ENCODE measurements at regions not wholly inside any gene's neighbourhood (a gene's known extent, or its start where the extent isn't known, plus 50 kb on each side); places are given as distances from the start of the nearest gene placed in this dataset.

GRCh38 chr3:73727854-73728253 lies 103.1 kb upstream of the PDZRN3 start:
- DNase-seq = no peak

DNA sequence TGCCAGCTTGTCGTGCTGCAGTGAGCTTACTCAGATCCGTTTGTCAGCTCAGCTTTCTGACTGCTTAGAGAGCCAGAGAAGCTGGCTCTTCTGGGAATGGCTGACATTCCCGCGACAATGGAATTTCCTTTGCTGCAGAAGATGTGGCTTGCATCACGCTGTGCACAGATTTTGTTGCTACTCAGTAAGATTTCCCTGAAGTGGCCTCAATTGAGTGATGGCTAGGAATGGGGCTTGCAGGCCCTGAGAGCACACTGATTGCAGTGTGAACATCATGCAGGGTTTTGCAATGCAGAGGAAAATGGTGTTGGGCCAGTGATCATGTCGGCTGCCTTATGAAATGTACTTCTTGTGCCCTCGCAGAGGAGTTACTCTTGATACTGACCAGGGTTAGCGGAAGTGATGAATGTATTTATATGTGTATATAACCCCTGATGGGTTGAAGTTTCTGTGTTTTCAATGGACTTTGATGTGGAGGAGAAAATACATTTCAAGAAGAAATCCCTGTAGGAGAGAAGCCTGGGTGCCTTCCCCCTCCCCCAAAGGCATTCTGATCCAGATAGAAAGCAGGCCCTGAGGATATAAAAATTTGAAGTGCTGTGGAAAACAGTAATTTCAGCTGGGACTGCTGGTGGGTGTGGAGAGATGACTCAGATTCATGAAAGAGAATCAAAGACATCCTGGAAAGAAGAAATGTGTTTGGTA lies 102.5 kb upstream of the PDZRN3 start:
- DNase-seq = peak; percentile 80

DNA sequence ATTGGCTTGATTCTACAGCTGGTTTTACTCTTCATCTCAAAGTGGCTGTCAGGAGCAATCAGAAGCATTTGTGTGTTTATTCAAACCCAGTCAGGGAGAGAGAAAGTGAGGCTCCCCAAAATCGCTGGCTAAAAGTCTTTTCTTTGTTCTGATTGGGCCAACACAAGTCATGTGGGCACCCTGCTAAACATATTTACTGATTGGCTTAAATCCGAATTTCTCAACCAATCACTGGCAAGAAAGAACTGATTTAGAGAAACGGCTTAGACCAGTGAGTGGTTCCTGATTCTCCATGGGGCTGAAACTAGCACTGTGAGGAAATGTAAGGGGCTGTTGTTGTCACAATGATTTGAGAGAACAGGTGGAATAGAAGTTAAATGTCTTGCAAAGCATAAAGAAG lies 98.9 kb upstream of the PDZRN3 start:
- no peak for DNase-seq

DNA sequence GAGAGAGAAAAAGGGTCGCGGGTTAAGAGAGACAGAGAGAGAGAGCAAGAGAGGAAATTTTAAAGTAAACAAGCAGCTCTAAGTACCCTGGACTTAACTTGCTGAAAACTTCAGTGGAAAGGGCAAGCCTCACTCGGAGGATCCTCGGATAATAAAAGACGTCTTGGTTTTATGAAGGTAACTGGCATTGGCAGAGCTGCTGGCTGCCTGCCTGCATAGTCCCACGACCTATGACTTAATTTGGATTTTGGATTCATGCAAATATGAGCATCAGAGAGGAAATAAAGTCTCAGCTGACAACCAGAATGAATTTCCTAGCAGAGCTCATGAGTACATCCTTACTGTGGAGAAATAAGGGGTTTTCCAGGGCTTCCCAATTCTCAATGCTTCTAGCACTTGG lies 95.1 kb upstream of the PDZRN3 start:
- DNase-seq = peak; percentile 21

DNA sequence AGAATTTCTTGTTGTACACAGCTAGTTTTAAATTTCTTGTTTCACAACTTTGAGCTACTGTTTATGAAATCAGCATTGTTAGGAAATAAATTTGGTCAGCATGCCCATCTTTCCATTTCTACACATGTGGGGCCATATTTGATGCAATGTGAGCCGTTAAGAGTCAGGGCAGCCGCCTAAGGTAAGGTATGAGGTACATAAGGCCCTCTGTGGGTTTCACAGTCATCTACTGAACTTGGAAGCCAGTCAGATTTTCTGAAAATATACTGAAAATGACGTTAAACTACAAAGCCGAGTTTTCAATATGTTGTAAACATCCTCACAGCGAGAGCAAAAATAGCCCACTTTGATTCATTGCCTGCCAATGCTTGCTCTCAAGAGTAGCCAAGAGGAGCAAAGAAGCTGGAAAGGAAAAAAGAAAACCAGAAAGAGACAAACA lies 94.7 kb upstream of the PDZRN3 start:
- peak; percentile 6 for DNase-seq

DNA sequence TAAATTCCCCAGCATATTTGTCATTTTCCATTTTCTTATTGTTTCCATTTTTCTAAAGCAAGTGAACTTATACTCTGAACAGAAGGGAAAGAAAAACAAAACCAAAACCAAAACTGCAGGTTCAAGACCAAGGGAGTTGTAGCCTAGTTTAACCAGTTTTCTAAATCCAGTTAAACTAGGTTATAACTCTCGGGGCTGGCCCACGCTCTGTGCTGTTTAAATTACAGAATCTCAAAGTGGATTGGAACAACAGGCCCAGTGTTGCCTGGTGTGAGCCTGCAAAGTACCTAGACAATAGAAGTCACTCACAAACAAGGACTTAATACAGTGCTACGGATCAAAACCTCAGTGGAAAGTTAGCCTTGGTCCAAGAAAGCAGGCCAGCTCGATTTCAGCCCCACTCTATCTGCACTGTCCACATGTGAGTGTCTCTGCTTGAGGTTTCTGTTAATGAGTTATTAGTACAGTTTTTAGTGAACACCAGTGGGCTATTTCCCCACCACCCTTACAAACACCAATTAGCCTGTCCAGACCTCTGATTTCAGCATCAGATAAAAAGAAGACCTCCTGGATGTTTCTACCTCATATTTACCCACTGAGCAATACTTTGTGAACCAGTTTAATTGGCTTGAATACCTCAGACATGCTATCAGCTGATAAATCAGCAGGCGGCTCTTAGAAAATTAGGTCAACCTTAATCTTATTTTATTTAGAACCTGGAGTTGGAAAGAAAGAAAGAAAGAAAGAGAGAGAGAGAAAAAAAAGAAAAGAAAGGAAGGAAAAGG lies 93.8 kb upstream of the PDZRN3 start:
- DNase-seq = peak; percentile 16

- DNase-seq = peak; percentile 61
Observed at GRCh38 chr3:73716418-73716817, 91.7 kb upstream of the PDZRN3 start.

GRCh38 chr3:73710340-73710739 lies 85.6 kb upstream of the PDZRN3 start:
- DNase-seq = no peak

DNA sequence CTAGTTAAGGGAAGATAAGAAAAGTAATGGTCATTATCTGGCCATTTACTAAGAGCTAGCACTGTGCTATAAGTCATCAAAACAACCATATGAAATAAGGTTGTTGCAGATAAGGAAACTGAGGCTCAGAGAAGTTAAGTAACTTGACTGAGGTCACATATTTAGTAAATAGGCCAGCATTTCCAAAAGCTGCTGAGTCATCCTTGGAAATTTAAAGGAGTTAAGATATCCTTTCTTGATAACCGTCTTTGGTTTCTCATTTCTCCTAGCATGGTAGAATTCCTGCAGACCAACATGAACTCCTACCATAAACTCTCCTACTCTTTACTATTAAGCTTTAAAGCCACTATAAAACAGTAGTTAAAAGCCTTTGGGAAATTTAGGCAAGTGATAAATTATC lies 85.0 kb upstream of the PDZRN3 start:
- DNase-seq = no peak

DNA sequence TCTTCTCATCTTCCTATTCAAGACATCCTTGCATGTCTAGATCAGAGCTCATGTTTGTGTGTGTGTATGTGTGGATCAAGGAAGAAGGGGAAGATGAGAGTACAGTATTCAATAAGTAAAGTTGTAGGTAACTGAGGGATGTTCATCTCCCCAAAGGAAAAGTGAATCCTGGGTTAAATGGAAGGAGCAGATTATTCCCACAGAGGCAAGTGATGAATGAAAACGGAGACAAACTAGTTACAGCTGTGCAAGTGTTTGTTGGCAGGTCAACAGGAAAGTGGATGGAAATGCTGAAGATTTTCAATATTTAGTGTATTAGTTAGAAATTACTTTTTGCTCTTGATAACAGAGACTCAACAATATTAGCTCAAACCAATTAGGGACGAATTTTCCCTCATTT lies 84.2 kb upstream of the PDZRN3 start:
- no peak for DNase-seq

- DNase-seq = peak; percentile 22
Observed at GRCh38 chr3:73707772-73708171, 83.0 kb upstream of the PDZRN3 start.

GRCh38 chr3:73706771-73707170 lies 82.0 kb upstream of the PDZRN3 start:
- no peak for DNase-seq

- DNase-seq = no peak
Observed at GRCh38 chr3:73705792-73706191, 81.1 kb upstream of the PDZRN3 start.

DNA sequence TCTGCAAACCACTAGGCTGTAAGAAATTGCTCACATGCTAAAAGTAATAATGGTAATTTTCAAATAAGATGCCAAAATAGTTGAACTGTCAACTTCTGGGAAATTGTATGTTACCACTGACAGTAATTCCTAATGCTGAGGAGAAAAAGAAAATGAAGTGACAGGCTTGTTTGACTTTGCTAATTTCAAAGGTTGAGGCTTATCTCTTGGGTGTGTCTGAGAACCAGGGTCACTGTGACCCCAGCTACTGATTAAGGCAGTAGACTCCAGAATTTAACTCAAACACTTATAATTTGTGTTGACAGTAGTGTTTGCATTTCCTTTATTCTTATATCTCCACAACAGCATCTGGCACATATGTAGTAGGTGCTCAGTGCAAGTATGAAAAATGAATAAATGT lies 74.6 kb upstream of the PDZRN3 start:
- DNase-seq = no peak

GRCh38 chr3:73697020-73697419 lies 72.3 kb upstream of the PDZRN3 start:
- DNase-seq = no peak

DNA sequence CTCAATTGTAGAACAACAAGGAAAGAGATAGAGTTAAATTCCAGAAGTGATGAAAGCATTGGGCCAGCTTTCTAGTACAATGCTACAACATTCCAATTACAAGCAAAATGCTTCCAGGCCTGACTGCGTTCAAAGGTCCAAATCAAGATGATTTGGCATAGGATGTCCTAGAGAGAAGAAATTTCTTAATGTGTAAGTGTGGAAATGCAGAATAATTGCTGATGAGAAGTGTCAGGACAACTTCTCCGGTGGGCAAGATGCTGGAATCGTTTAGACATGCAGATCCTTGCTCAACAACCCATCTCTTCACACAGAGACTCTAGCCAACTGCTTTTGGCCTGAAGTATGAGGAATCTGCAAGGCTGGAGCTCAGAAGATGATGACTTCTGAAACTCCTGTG lies 71.1 kb upstream of the PDZRN3 start:
- no peak for DNase-seq

DNA sequence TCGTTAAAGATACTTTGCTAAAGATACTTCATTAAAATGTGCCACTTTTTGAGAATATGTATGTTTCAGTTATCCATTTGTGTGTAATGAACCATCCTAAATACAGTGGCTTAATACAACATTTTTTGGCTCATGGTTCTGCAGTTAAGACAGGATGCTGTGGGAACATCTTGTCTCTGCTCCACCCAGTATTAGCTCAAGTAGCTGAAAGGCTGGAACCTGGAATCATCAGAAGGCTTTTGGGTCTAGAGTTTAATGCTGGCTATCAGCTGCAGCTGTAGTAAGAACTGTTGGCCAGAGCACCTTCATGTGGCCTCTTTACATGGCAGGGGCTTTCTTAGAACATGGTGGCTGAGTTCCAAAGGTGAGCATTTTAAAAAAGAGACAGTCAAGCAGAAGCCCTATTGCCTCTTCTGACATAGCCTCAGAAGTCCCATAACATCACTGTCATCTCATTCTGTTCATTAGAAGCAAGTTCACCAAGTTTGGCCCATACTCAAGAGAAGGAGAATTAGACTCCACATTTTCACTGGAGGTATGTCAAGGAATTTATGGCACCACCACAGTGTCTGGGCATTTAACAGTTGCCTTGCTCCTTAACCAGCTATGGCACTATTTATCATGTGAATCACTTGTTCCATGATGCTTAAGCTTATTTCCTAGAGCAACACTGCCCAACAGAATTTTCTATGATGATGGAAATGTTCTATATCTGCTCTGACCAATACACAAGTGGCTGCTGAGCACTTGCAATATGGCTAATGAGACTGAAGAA lies 70.4 kb upstream of the PDZRN3 start:
- no peak for DNase-seq

GRCh38 chr3:73687106-73688004 lies 62.6 kb upstream of the PDZRN3 start:
- DNase-seq = peak; percentile 33

DNA sequence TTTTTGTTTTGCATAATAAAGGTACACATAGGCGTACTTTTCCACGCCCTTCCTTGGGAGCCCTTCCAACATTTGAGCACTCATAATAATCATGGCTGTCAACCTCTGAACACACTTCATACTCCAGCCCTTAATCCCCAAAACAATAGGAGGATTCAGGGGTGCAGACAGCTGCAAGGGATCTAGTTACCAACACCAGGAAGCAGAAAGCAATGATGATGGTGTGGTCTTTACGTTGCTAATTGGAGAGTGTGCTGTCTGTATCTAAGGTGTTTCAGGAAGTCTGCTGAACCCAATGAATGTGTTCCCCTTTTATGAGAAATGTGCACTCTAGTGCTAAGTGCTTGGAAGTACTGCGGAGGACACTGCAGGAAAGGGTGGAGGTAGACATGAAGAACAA lies 60.3 kb upstream of the PDZRN3 start:
- no peak for DNase-seq

- DNase-seq = no peak
Observed at GRCh38 chr3:73683706-73684105, 59.0 kb upstream of the PDZRN3 start.

GRCh38 chr3:73681610-73682009 lies 56.9 kb upstream of the PDZRN3 start:
- peak; percentile 65 for DNase-seq

GRCh38 chr3:73681198-73681597 lies 56.5 kb upstream of the PDZRN3 start:
- DNase-seq = no peak

Data from EL (cell line).